ENCODE measurements at regions not wholly inside any gene's neighbourhood (a gene's known extent, or its start where the extent isn't known, plus 50 kb on each side); places are given as distances from the start of the nearest gene placed in this dataset.

- ChIA-PET CTCF (no interaction called here), POLR2A (no interaction called here)
- Mint-ChIP-seq H3K9me3 (ENCODE audit: unreplicated experiment) (no peaks in the 10 kb centered on the region), H3K27me3 (ENCODE audit: insufficient read depth, unreplicated experiment) (no peaks in the 10 kb centered on the region), H3K4me3 (ENCODE audit: unreplicated experiment) (no peak overlapping the region), H3K36me3 (ENCODE audit: insufficient read depth, unreplicated experiment) (no peaks in the 10 kb centered on the region), H3K4me1 (ENCODE audit: insufficient read depth, unreplicated experiment) (no peaks in the 10 kb centered on the region), H3K27ac (ENCODE audit: low read depth, unreplicated experiment) (no peak overlapping the region)
- TF ChIP-seq CTCF (IDR thresholded peaks at IDR 0.05; ENCODE audit: unreplicated experiment), result no peak
- DNase-seq (ENCODE audit: unreplicated experiment), result no peak
- no TSS peak for BruUV-seq (replicated peaks)
- intact Hi-C loops (cut with micrococcal nuclease), result no loop called here
These were observed 211.7 kb downstream of the SNCAIP start for GRCh38 chr5:122523776-122524175.

GRCh38 chr5:122527547-122527946, 215.5 kb downstream of the SNCAIP start:
- Mint-ChIP-seq H3K36me3 (ENCODE audit: insufficient read depth, unreplicated experiment) (no peaks in the 10 kb centered on the region), H3K4me1 (ENCODE audit: insufficient read depth, unreplicated experiment) (no peaks in the 10 kb centered on the region), H3K27me3 (ENCODE audit: insufficient read depth, unreplicated experiment) (no peaks in the 10 kb centered on the region), H3K9me3 (ENCODE audit: unreplicated experiment) (no peaks in the 10 kb centered on the region), H3K4me3 (ENCODE audit: unreplicated experiment) (no peak overlapping the region), H3K27ac (ENCODE audit: low read depth, unreplicated experiment) (no peak overlapping the region)
- no TSS peak for BruUV-seq (replicated peaks)
- CTCF ChIA-PET, result no interaction called here
- no peak for DNase-seq (ENCODE audit: unreplicated experiment)
- POLR2A ChIA-PET, result no interaction called here
- intact Hi-C loops (cut with micrococcal nuclease), result no loop called here
- no peak for TF ChIP-seq CTCF (IDR thresholded peaks at IDR 0.05; ENCODE audit: unreplicated experiment)

- Mint-ChIP-seq H3K4me3 (ENCODE audit: unreplicated experiment) (no peak overlapping the region), H3K27ac (ENCODE audit: low read depth, unreplicated experiment) (no peak overlapping the region), H3K9me3 (ENCODE audit: unreplicated experiment) (no peaks in the 10 kb centered on the region), H3K27me3 (ENCODE audit: insufficient read depth, unreplicated experiment) (peaks cover 11% of the 10 kb centered on the region), H3K4me1 (ENCODE audit: insufficient read depth, unreplicated experiment) (no peaks in the 10 kb centered on the region), H3K36me3 (ENCODE audit: insufficient read depth, unreplicated experiment) (no peaks in the 10 kb centered on the region)
- BruUV-seq (replicated peaks), result no TSS peak
- intact Hi-C loops (cut with micrococcal nuclease), result no loop called here
- CTCF ChIA-PET, result interaction anchor here (0.5 to 1.8 kb wide), 5 partner anchors 15 to 714 kb away, joined by 3 to 8 read pairs (median 3); no protein-coding TSS in a partner anchor
- no peak for TF ChIP-seq CTCF (IDR thresholded peaks at IDR 0.05; ENCODE audit: unreplicated experiment)
- POLR2A ChIA-PET, result no interaction called here
- no peak for DNase-seq (ENCODE audit: unreplicated experiment)
These were observed 220.0 kb downstream of the SNCAIP start for GRCh38 chr5:122532035-122532434.

GRCh38 chr5:122533825-122534224, 221.8 kb downstream of the SNCAIP start:
- Mint-ChIP-seq H3K4me1 (ENCODE audit: insufficient read depth, unreplicated experiment) (no peaks in the 10 kb centered on the region), H3K27me3 (ENCODE audit: insufficient read depth, unreplicated experiment) (peaks cover 12% of the 10 kb centered on the region), H3K36me3 (ENCODE audit: insufficient read depth, unreplicated experiment) (no peaks in the 10 kb centered on the region), H3K4me3 (ENCODE audit: unreplicated experiment) (no peak overlapping the region), H3K27ac (ENCODE audit: low read depth, unreplicated experiment) (no peak overlapping the region), H3K9me3 (ENCODE audit: unreplicated experiment) (no peaks in the 10 kb centered on the region)
- CTCF ChIA-PET, result interaction anchor here (1.2 kb wide), 1 partner anchor 12 kb away, joined by 3 read pairs; no protein-coding TSS in a partner anchor
- intact Hi-C loops (cut with micrococcal nuclease), result no loop called here
- no peak for TF ChIP-seq CTCF (IDR thresholded peaks at IDR 0.05; ENCODE audit: unreplicated experiment)
- no TSS peak for BruUV-seq (replicated peaks)
- no peak for DNase-seq (ENCODE audit: unreplicated experiment)
- POLR2A ChIA-PET, result interaction anchor here (0.6 to 1.1 kb wide), 2 partner anchors 16 to 36 kb away, joined by 3 to 4 read pairs; no protein-coding TSS in a partner anchor
